ENCODE measurements at regions not wholly inside any gene's neighbourhood (a gene's known extent, or its start where the extent isn't known, plus 50 kb on each side); places are given as distances from the start of the nearest gene placed in this dataset.

GRCh38 chr20:6533761-6534479 lies 233.6 kb upstream of the BMP2 start:
- H3K27me3 ChIP-seq: no peaks in the 10 kb centered on the region
- no peaks in the 10 kb centered on the region for H3K36me3 ChIP-seq
- no peak overlapping the region for H3K4me3 ChIP-seq
- H3K9me3 ChIP-seq (replicated peaks): no peaks in the 10 kb centered on the region
- DNase-seq: peak in 1 of 2 experiments; percentile 13
- H3K4me1 ChIP-seq: 0 out of 2 replicates have a peak, but pooled peaks cover 6% of the 10 kb centered on the region
- H3K27ac ChIP-seq: no peak overlapping the region

GRCh38 chr20:6533351-6533750 lies 234.1 kb upstream of the BMP2 start:
- DNase-seq: peak in 1 of 2 experiments; percentile 39
- Histone ChIP-seq H3K4me3 (no peak overlapping the region), H3K27me3 (no peaks in the 10 kb centered on the region), H3K36me3 (no peaks in the 10 kb centered on the region), H3K27ac (no peak overlapping the region), H3K4me1 (0 out of 2 replicates have a peak, but pooled peaks cover 6% of the 10 kb centered on the region), H3K9me3 (replicated peaks) (no peaks in the 10 kb centered on the region)

- DNase-seq: no peak
- H3K4me3 ChIP-seq: no peak overlapping the region
- H3K27me3 ChIP-seq: no peaks in the 10 kb centered on the region
- no peaks in the 10 kb centered on the region for H3K36me3 ChIP-seq
- H3K27ac ChIP-seq: no peak overlapping the region
- H3K9me3 ChIP-seq (replicated peaks): no peaks in the 10 kb centered on the region
- 0 out of 2 replicates have a peak, but pooled peaks cover 6% of the 10 kb centered on the region for H3K4me1 ChIP-seq
These were observed 236.6 kb upstream of the BMP2 start for GRCh38 chr20:6530779-6531315.

- H3K27me3 ChIP-seq: no peaks in the 10 kb centered on the region
- H3K4me1 ChIP-seq: 0 out of 2 replicates have a peak, but pooled peaks cover 6% of the 10 kb centered on the region
- H3K9me3 ChIP-seq (replicated peaks): no peaks in the 10 kb centered on the region
- H3K27ac ChIP-seq: no peak overlapping the region
- no peak overlapping the region for H3K4me3 ChIP-seq
- DNase-seq: no peak
- H3K36me3 ChIP-seq: no peaks in the 10 kb centered on the region
These were observed 237.2 kb upstream of the BMP2 start for GRCh38 chr20:6530254-6530653.

GRCh38 chr20:6525447-6526303 lies 241.8 kb upstream of the BMP2 start:
- DNase-seq: no peak

GRCh38 chr20:6524305-6524704 lies 243.2 kb upstream of the BMP2 start:
- Histone ChIP-seq H3K36me3 (no peaks in the 10 kb centered on the region), H3K27me3 (no peaks in the 10 kb centered on the region), H3K9me3 (replicated peaks) (no peaks in the 10 kb centered on the region), H3K4me3 (no peak overlapping the region), H3K4me1 (no peaks in the 10 kb centered on the region), H3K27ac (no peak overlapping the region)
- no peak for DNase-seq

More at GRCh38 chr20:6525447-6526303, 241.8 kb upstream of the BMP2 start:
- Histone ChIP-seq H3K4me1 (no peaks in the 10 kb centered on the region), H3K27ac (no peak overlapping the region), H3K36me3 (no peaks in the 10 kb centered on the region), H3K9me3 (replicated peaks) (no peaks in the 10 kb centered on the region), H3K4me3 (no peak overlapping the region), H3K27me3 (no peaks in the 10 kb centered on the region)

- H3K27ac ChIP-seq: no peak overlapping the region
- no peak for DNase-seq
These were observed 247.9 kb upstream of the BMP2 start for GRCh38 chr20:6519556-6519955.

GRCh38 chr20:6515261-6515660 lies 252.2 kb upstream of the BMP2 start:
- H3K4me3 ChIP-seq: no peak overlapping the region
- DNase-seq: no peak

More at GRCh38 chr20:6519556-6519955, 247.9 kb upstream of the BMP2 start:
- no peaks in the 10 kb centered on the region for H3K4me1 ChIP-seq
- no peak overlapping the region for H3K4me3 ChIP-seq
- H3K9me3 ChIP-seq (replicated peaks): no peaks in the 10 kb centered on the region
- no peaks in the 10 kb centered on the region for H3K36me3 ChIP-seq
- H3K27me3 ChIP-seq: no peaks in the 10 kb centered on the region

GRCh38 chr20:6513599-6513998 lies 253.9 kb upstream of the BMP2 start:
- Histone ChIP-seq H3K9me3 (replicated peaks) (no peaks in the 10 kb centered on the region), H3K4me3 (no peak overlapping the region), H3K4me1 (no peaks in the 10 kb centered on the region), H3K27me3 (no peaks in the 10 kb centered on the region), H3K27ac (no peak overlapping the region), H3K36me3 (no peaks in the 10 kb centered on the region)
- DNase-seq: no peak

More at GRCh38 chr20:6515261-6515660, 252.2 kb upstream of the BMP2 start:
- no peak overlapping the region for H3K27ac ChIP-seq
- H3K27me3 ChIP-seq: no peaks in the 10 kb centered on the region
- H3K9me3 ChIP-seq (replicated peaks): no peaks in the 10 kb centered on the region
- no peaks in the 10 kb centered on the region for H3K4me1 ChIP-seq
- no peaks in the 10 kb centered on the region for H3K36me3 ChIP-seq

GRCh38 chr20:6509374-6509773 lies 258.1 kb upstream of the BMP2 start:
- no peak for DNase-seq

GRCh38 chr20:6506906-6507305 lies 260.6 kb upstream of the BMP2 start:
- H3K4me3 ChIP-seq: no peak overlapping the region
- no peaks in the 10 kb centered on the region for H3K36me3 ChIP-seq
- H3K27me3 ChIP-seq: no peaks in the 10 kb centered on the region
- no peaks in the 10 kb centered on the region for H3K9me3 ChIP-seq (replicated peaks)
- no peak for DNase-seq
- H3K4me1 ChIP-seq: no peaks in the 10 kb centered on the region
- H3K27ac ChIP-seq: no peak overlapping the region

More at GRCh38 chr20:6509374-6509773, 258.1 kb upstream of the BMP2 start:
- no peak overlapping the region for H3K4me3 ChIP-seq
- H3K27ac ChIP-seq: no peak overlapping the region
- no peaks in the 10 kb centered on the region for H3K4me1 ChIP-seq
- H3K9me3 ChIP-seq (replicated peaks): no peaks in the 10 kb centered on the region
- H3K27me3 ChIP-seq: no peaks in the 10 kb centered on the region
- no peaks in the 10 kb centered on the region for H3K36me3 ChIP-seq

- no peak overlapping the region for H3K4me3 ChIP-seq
- H3K36me3 ChIP-seq: no peaks in the 10 kb centered on the region
- no peaks in the 10 kb centered on the region for H3K9me3 ChIP-seq (replicated peaks)
- H3K4me1 ChIP-seq: no peaks in the 10 kb centered on the region
- no peak overlapping the region for H3K27ac ChIP-seq
- DNase-seq: no peak
- no peaks in the 10 kb centered on the region for H3K27me3 ChIP-seq
These were observed 262.7 kb upstream of the BMP2 start for GRCh38 chr20:6504826-6505225.

- Histone ChIP-seq H3K4me3 (no peak overlapping the region), H3K9me3 (replicated peaks) (no peaks in the 10 kb centered on the region), H3K27me3 (no peaks in the 10 kb centered on the region), H3K4me1 (no peaks in the 10 kb centered on the region), H3K36me3 (no peaks in the 10 kb centered on the region), H3K27ac (no peak overlapping the region)
- DNase-seq: no peak
These were observed 263.3 kb upstream of the BMP2 start for GRCh38 chr20:6504179-6504578.

- Histone ChIP-seq H3K27me3 (no peaks in the 10 kb centered on the region), H3K9me3 (replicated peaks) (no peaks in the 10 kb centered on the region), H3K4me3 (no peak overlapping the region), H3K36me3 (no peaks in the 10 kb centered on the region), H3K4me1 (no peaks in the 10 kb centered on the region), H3K27ac (no peak overlapping the region)
- DNase-seq: no peak
These were observed 264.5 kb upstream of the BMP2 start for GRCh38 chr20:6502999-6503398.

- no peak for DNase-seq
- Histone ChIP-seq H3K9me3 (replicated peaks) (no peaks in the 10 kb centered on the region), H3K36me3 (no peaks in the 10 kb centered on the region), H3K4me1 (no peaks in the 10 kb centered on the region), H3K27ac (no peak overlapping the region), H3K27me3 (no peaks in the 10 kb centered on the region), H3K4me3 (no peak overlapping the region)
These were observed 265.3 kb upstream of the BMP2 start for GRCh38 chr20:6502219-6502618.
